ENCODE measurements at regions not wholly inside any gene's neighbourhood (a gene's known extent, or its start where the extent isn't known, plus 50 kb on each side); places are given as distances from the start of the nearest gene placed in this dataset.

DNA sequence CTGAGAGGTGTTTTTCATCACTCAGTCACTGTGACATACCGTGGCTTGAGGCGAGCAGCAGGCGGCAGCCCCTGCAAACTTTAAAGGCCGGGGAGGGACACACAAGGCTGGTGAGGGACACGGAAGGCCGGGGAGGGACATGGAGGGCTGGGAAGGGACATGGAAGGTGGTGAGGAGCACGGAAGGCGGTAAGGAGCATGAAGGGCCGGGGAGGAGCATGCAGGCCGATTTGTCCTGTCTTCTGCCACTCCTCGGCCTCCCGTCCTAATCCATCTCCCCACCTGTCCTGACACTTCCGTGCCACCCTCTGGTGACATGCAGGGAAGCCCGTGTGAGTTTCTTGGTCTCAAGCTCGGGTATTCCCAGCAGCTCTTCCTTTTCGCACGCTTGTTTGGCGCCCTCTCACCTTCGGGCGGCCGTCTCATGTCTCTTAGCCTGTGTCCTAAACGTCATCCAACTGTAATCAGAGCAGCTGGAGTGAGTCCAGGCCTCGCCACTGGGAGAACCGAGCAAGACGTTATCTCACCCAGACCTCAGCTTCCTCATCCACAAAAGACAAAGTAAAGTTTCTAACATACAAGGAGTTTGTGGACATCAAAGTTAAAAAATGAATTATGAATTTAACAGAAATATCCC is 126.5 kb downstream of the MRPL36 start:
- no peak for TF ChIP-seq POLR2A (IDR thresholded peaks at IDR 0.05)
- no peak for TF ChIP-seq CTCF (IDR thresholded peaks at IDR 0.05)

Measured in adrenal gland (tissue), 5 donors.